AG04449 (cell line): ENCODE measurements at regions not wholly inside any gene's neighbourhood (a gene's known extent, or its start where the extent isn't known, plus 50 kb on each side); places are given as distances from the start of the nearest gene placed in this dataset.

ENCODE experiments used
- CTCF ChIA-PET: fragments of 350-600 bp; formaldehyde crosslinking; extraction: SDS; loops from one replicate; lab custom pipeline; 2021; ENCODE audit warnings: antibody characterized with exemption; lab: Yijun Ruan, JAX
- POLR2A ChIA-PET: fragments of 400-600, 350-600 bp; formaldehyde crosslinking; extraction: SDS; loops from one replicate; lab custom pipeline; 2020; ENCODE audit warnings: antibody characterized with exemption, inconsistent platforms; lab: Yijun Ruan, JAX
- DNase-seq: peaks from one replicate; pipeline ENCODE4 v3.0.0-alpha.2; 2010; ENCODE audit warnings: low read depth, low spot score
- H3K4me3 ChIP-seq: 2 replicates; pipeline ENCODE4 v1.5.1; 2011; ENCODE audit warnings: low read depth, mild to moderate bottlenecking, control low read depth, low read length
- TF ChIP-seq, protein P1 (sequence below): IDR thresholded peaks from one replicate; pipeline ENCODE4 v1.5.1; 2011; ENCODE audit warnings: mild to moderate bottlenecking, moderate library complexity, low read length, control low read depth, inconsistent platforms; ENCODE audit not compliant: insufficient read depth; ENCODE audit errors: missing control alignments

DNA sequence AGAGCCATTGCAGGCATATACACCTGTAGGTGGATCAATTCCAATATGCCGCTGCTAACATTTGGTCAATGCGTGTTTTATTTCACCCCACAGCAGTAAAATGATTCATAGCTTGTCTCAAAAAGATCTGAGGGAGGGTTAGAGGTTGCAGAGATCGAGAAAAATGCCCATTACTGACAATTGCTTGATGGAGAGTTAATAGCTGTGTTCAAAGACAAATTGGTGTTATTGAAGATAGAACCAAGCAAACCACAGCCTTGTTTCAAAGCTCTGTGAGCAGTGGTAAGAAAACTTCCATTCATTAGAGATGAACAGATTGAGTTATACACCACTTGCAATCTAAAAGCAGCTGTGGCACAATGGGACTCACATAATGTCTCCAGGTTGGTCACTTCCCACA, 95.4 kb downstream of the KCNE4 start:
- DNase-seq = no peak
- H3K4me3 ChIP-seq = no peak overlapping the region
- POLR2A ChIA-PET = no interaction called here
- CTCF ChIA-PET = interaction anchor here (1.0 to 1.3 kb wide), 2 partner anchors 166 to 176 kb away, joined by 3 to 4 read pairs; no protein-coding TSS in a partner anchor
- TF ChIP-seq, protein P1, sequence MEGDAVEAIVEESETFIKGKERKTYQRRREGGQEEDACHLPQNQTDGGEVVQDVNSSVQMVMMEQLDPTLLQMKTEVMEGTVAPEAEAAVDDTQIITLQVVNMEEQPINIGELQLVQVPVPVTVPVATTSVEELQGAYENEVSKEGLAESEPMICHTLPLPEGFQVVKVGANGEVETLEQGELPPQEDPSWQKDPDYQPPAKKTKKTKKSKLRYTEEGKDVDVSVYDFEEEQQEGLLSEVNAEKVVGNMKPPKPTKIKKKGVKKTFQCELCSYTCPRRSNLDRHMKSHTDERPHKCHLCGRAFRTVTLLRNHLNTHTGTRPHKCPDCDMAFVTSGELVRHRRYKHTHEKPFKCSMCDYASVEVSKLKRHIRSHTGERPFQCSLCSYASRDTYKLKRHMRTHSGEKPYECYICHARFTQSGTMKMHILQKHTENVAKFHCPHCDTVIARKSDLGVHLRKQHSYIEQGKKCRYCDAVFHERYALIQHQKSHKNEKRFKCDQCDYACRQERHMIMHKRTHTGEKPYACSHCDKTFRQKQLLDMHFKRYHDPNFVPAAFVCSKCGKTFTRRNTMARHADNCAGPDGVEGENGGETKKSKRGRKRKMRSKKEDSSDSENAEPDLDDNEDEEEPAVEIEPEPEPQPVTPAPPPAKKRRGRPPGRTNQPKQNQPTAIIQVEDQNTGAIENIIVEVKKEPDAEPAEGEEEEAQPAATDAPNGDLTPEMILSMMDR = no peak

DNA sequence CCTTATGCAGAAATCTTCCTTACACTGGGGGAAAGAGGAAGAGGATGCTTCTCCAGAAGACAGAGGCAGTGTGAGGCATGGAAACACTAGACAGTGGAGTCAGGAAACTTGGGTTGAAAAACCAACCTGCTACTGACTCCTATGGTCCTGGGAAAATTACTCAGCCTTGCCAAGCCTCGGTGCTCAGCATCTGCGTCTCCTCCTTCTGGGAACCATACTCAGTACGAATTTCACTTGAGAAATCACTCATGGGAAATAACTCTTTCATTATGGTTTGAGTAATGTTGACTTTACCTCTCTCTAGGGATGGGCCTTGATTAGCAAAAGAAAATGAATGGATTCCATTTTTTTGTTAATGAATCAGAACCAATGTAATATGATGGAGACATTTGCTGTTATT, 96.5 kb downstream of the KCNE4 start:
- POLR2A ChIA-PET = no interaction called here
- H3K4me3 ChIP-seq = no peak overlapping the region
- no peak for DNase-seq
- CTCF ChIA-PET = no interaction called here
- TF ChIP-seq, protein P1 = no peak

- POLR2A ChIA-PET = no interaction called here
These were observed 104.0 kb downstream of the KCNE4 start for GRCh38 chr2:223155956-223156355.

GRCh38 chr2:223161873-223162458, 110.0 kb downstream of the KCNE4 start:
- H3K4me3 ChIP-seq = no peak overlapping the region
- DNase-seq = no peak
- TF ChIP-seq, protein P1 = no peak
- POLR2A ChIA-PET = interaction anchor here (0.6 kb wide), 1 partner anchor 82 kb away, joined by 3 read pairs; no protein-coding TSS in a partner anchor
- CTCF ChIA-PET = interaction anchor here (1.1 to 1.4 kb wide), 2 partner anchors 9 to 42 kb away, joined by 3 to 4 read pairs; no protein-coding TSS in a partner anchor

More at GRCh38 chr2:223155956-223156355, 104.0 kb downstream of the KCNE4 start:
- CTCF ChIA-PET = interaction anchor here (1.1 kb wide), 1 partner anchor 184 kb away, joined by 3 read pairs; no protein-coding TSS in a partner anchor
- no peak overlapping the region for H3K4me3 ChIP-seq
- no peak for DNase-seq
- TF ChIP-seq, protein P1 = no peak

DNA sequence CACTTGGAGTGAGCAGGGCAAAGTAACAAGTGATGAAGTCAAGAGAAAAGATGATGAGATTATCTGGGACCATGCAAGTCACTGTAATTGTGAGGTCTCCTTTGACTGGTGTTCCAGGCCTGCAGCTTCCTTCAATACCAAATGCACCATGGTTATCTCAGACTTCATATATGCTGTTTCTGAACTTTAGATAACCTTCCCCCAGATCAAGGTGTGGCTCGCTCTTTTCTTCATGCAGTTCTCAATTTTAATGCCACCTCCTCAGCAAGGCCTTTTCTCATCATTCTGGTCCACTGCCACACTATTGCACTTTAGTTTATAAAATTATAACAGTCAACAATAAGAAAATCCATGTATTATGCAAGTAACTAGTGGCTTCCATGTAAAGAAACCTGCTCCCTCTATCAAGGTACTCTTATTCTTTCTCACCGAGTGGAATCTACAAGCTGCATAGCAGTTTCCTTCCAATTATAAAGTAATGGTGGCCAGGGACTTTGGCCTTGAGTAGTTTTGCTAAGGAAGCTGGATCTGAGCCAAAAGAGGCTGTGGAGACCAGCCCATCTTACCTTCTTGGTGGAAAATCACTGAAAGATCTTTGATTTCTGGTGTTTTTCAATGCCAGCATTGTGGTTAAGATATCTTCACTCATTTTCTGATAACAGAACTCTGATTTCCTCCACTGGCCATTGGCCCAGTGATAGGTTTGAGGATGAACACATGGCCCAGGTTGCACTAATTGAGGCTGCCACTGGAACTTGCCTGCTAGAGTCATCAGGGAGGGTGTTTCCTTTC, 113.6 kb downstream of the KCNE4 start:
- no peak overlapping the region for H3K4me3 ChIP-seq
- DNase-seq = no peak
- CTCF ChIA-PET = interaction anchor here (1.7 kb wide), 1 partner anchor 9 kb away, joined by 5 read pairs; no protein-coding TSS in a partner anchor
- TF ChIP-seq, protein P1 = no peak
- POLR2A ChIA-PET = no interaction called here

- no peak for DNase-seq
- no peak overlapping the region for H3K4me3 ChIP-seq
- TF ChIP-seq, protein P1 = no peak
- ChIA-PET CTCF (no interaction called here), POLR2A (no interaction called here)
These were observed 114.2 kb downstream of the KCNE4 start for GRCh38 chr2:223166215-223166493.
